T-helper 9 cell (primary cell): ENCODE measurements at regions not wholly inside any gene's neighbourhood (a gene's known extent, or its start where the extent isn't known, plus 50 kb on each side); places are given as distances from the start of the nearest gene placed in this dataset.

Source experiments
- DNase-seq: peaks from one replicate; pipeline ENCODE4 v3.0.0-alpha.2; 2020

DNA sequence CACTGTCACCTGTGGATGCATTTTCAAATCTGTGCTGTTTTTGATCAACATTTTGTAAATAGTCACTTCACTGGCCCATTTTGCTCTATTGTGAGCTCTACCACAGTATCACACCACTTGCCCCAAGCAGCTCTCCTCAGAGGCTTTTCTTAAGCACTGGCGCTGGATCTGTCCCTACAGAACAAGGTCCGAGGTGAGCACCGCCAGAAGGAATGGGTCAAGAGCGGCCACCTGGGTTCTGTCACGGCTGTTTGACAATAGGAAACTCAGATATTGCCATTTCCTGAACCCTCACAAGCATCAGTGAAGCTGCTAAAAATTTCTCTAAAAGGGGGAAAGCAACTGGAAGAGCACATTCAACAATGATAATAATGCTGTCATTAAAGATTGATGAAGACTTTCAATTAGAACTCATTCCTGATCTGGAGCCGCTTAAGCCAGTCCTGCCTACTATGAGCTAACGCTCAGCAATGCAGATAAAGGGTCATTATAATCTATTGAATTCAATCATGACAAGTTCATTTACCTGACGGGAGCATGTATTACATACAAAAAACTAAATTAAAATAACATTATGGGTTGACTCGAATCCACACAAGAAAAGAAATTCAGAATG, 514.0 kb downstream of the GALR1 start:
- no peak for DNase-seq

DNA sequence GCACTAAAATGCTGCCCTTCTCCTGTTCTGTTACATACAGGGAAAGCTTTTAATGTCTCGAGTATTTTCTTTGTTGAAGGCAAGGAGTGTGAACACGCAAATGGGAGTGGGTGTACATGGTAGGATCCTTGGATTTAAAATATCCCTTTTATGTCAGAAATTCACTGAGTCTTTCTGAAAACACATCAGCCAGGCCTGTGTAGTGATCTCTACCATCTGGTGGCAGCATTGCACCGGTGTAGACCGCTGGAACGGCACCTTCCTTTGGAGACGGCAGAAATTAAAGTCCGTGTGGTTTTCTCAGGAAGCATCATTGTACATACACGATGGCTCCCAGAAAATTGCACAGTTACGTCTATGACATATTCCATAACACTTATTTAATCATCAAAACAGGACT, 515.8 kb downstream of the GALR1 start:
- no peak for DNase-seq

DNA sequence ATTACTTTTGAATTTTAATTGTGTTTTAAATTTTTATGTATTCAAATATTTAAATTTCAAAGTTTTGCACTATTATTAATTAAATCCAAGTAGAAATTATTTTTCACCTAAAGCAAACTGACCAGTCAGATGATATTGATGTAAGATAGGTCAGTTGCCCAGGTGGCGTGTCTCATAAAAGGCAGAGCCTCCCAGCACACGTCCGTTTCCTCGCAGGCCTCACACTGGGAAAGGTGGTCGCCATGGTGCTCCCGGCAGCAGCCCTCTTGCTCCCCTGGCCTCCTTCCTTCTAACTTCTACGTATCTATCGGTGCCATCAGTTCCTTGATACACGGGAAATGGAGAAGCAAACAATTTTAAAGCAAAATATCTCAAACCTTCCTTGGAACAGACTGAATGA, 516.8 kb downstream of the GALR1 start:
- no peak for DNase-seq

GRCh38 chr18:77772177-77772576, 522.5 kb downstream of the GALR1 start:
- DNase-seq, result no peak

GRCh38 chr18:77776104-77776503, 526.5 kb downstream of the GALR1 start:
- no peak for DNase-seq

DNA sequence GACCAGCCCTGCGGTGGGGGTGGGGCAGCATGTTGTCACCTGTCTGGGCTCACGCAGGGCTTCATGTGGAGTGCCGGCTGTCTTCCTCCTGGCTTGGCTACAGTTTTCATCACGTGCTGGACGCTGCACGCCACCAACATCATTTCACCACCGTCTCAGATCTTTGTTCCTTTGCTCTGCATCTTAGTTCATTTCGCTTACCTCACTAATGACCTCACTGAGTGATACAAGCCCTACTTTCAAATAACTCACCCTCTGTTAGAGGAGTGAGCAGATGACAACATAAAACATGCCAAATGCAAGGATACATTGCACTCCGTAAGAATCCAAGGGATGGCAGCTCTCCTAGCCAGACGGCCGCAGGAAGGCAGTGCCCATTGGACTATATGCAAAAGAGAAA, 527.5 kb downstream of the GALR1 start:
- no peak for DNase-seq

DNA sequence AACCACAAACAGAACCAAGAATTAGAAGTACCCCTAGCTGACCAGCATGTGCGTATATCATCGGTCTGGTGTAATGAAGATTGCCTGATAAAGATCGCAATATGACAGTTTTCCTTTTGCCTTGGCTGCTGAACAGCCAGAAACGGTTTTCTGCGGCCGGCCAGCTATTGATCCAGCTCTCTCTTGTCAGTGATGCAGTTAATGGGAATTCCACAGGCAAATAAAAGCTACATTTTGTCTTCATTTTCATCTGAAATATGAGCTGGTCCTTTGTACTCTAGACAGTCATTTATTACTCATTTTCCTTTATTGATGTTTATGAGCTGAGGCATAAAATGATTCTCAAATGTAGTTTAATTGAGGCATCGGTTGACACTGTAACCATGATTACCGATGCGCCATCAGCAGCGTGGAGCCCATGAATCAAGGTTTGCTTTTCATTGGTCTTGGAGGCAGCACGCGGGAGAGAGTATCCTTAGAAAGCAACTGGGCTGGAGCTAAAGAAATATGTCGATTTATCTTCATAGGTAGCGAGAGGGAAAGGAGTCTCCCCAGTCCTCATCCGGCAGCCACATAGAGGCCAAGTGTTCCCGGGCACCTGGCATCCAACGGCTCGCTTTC, 535.2 kb downstream of the GALR1 start:
- DNase-seq, result no peak

GRCh38 chr18:77785415-77785975, 535.8 kb downstream of the GALR1 start:
- no peak for DNase-seq

DNA sequence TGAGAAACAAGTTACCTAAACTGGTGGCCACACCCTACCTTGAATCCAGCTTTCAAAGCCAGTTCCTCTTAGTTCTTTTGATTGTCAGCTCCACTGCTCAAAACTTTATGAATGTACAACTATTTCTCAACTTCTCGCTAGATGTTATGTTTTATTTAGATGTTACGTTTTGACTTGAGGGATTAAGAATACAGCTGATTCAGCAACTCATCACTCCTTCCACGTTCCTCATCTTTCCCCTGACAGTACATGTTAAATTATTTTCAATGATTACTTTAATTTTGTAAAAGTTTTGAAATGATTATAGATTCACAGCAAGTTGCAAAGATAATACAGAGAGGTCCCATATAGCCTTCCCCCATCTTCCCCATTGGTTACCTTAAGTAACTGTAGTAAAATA, 553.4 kb downstream of the GALR1 start:
- DNase-seq, result no peak

GRCh38 chr18:77804382-77804781, 554.7 kb downstream of the GALR1 start:
- no peak for DNase-seq

- no peak for DNase-seq
Measured at GRCh38 chr18:77807650-77808049, 558.0 kb downstream of the GALR1 start.

GRCh38 chr18:77811503-77811902, 561.9 kb downstream of the GALR1 start:
- no peak for DNase-seq

DNA sequence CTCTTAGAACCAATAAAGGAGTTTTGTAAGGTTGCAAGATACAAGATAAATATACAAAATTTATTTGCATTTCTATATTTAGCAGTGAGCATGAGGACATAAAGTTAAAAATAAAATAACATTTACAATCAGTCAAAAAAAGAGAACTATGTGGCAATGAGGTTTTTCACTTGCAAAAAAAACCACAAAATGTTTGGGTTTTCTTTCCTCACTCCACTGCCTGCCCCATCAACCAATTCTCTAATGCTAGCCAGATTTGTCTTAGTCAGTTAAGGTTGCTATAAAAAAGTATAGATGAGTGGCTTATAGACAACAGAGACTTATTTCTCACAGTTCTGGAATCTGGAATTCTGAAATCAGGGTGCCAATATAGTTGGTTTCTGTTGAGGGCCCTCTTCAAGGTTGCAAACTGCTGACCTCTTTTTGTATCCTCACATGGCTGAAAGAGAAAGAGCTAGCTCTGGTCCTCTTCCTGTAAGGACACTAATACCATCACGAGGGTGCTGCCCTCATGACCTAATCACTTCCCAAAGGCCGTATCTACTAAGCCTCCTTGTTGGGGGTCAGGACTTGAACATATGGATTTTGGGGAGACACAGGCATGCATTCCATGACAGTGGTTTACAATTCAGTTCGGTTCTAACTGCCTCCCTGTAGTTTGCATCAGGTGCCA, 566.2 kb downstream of the GALR1 start:
- no peak for DNase-seq

DNA sequence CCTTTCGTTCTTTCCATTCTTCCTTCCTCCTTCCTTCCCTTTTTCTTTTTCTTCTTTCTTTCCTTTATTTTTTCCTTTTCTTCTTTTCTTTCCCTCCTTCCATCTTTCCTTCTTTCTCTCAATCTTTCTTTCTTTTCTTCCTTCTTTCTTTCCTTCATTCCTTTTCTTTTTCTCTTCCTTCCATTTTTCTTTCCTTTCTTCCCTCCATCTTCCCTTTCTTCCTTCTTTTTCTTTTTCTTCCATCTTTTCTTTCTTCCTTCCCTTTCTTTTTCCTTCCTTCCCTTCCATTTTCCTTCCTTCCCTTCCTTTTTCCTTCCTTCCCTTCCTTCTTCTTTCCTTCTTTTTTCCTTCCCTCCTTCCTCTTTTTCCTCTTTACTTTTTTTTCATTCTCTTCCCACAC, 568.7 kb downstream of the GALR1 start:
- DNase-seq, result no peak

DNA sequence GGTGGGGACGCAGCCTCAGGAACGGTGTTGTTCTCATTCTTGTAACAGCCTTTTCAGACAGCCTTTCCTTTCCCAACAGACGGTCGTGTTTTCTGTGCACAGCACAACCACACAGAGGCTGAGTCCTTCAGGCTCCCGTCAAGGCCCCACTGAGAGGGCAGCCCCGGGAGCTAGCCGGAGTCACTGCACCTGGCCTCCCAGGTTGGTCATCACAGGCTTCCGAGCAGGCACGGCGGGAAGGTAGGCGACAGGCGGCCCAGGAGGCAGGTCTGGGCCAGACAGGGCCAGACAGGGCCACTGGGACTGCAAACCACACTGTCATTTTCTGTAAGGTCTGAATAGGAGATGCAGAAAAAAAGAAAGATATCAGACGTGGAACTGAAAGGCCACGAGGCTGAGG, 570.8 kb downstream of the GALR1 start:
- DNase-seq, result no peak

- no peak for DNase-seq
Measured at GRCh38 chr18:77821892-77822291, 572.2 kb downstream of the GALR1 start.

DNA sequence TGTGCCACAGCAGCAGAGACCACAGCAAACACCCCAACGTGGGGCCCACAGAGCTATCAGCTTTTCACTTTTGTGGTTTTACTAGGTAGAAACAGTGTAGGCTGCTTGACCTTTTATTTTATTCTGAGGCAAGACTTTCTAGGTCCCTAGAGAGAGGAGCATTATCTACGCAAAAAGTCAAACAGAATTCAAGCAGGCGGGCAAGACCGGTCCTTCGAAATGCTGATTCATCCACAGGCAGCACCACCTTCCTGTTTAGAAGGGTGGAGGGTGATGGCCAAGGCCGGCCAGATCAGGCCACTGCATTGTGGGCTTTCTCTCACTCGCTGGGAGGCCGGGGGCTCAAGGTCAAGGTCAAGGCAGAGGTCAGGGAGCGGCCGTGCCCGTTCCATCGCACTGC, 573.0 kb downstream of the GALR1 start:
- DNase-seq, result no peak

DNA sequence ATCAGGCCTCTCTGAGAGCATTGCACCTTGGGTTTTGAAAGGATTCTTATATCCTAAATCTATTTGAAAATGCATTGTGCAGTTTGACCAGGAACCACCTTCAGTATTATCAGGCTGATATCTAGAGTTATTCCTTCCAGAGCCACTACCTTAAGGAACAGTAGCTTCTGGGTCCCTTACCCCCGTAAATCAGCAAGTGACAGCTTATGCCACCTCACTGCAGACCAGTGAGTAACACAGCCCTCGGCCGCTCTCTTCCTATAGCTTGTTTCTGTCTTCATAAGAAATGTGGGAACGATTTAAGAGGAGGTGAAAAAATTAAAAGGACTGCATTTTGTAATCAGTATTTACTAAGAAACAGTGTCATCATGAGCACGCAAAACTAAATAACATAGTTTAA, 584.2 kb downstream of the GALR1 start:
- DNase-seq, result no peak

DNA sequence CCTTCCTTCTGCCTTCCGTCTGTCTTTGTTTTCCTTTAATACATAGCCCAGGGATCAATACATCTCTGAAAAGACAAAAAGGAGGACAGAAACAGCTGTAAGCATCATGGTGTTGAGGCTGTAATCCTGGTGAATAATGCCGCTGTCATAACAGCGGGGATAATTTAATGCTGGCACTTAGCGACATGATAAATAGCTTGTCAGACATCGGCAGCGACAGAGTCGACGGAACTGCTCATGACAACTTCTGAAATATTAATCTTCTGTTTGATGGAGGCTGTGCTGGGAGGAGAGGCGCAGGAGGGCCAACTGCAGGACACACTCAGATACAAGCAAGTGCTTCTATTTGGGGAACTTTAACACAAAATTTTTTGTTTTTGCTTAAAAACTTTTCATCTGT, 602.2 kb downstream of the GALR1 start:
- no peak for DNase-seq

DNA sequence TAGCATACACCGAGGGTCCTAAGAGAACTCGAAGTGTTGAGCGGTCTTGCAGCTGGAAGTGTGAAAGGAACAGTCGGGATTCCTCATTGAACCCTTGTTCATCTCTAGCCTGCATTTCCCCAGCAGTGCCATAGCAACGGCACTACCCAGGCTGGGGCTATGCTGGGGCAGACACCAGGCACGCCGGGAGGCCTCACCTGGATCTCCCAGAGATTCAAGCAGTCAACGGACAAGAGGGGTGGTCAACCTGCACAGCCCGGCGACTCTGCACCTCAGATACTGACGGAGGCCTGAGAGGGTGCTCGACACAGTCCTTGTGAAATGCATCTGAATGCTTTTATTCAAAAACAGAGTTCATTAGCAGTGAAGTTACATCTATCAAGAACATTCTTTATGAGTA, 604.2 kb downstream of the GALR1 start:
- no peak for DNase-seq

DNA sequence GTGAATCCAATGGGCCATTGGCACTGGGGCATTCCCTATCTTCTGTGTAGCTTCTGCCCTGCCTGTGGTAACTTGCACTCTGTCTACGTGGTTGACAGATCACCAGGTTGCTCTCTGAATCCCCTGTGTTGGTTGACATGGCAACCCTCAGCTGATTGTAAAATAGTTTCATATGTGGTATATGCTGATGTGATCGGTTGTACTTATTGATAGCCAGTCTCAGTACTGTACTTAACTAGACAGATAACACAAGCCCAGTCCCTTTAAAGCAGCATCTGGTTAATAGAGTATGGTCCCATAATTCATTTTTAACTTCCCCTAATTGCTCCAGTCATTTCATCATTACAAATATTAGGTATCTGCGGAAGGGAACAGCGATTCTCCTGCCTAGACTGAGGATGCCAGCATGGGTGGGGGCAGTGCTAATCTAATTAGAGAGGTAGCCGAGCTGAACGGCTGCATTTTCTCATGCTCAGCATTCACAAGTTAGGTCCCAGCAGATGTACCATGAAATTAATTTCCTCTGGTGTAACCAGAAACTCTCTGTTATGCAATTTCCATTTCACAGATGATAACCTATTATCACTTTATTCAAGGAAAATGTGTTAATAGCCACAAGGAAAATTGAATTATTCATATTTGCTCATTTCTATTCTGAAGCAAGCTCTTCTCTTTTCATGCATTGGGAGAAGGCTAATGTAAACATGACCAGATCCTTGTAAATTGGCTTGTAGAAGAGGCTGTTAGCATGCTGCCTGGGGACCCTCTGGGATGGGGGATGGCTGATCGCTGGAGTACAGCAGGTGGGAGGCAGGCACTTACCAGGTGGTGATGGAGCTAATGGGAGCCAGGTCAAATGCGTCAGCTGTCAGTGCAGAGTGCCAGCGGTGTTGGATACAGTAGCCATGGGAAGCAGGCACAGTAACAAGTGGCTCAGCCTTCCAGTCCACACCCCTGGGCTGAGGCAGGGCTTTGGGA, 608.3 kb downstream of the GALR1 start:
- no peak for DNase-seq

GRCh38 chr18:77859634-77860033, 610.0 kb downstream of the GALR1 start:
- no peak for DNase-seq
